ENCODE measurements at regions not wholly inside any gene's neighbourhood (a gene's known extent, or its start where the extent isn't known, plus 50 kb on each side); places are given as distances from the start of the nearest gene placed in this dataset.

- TF ChIP-seq, protein P1, sequence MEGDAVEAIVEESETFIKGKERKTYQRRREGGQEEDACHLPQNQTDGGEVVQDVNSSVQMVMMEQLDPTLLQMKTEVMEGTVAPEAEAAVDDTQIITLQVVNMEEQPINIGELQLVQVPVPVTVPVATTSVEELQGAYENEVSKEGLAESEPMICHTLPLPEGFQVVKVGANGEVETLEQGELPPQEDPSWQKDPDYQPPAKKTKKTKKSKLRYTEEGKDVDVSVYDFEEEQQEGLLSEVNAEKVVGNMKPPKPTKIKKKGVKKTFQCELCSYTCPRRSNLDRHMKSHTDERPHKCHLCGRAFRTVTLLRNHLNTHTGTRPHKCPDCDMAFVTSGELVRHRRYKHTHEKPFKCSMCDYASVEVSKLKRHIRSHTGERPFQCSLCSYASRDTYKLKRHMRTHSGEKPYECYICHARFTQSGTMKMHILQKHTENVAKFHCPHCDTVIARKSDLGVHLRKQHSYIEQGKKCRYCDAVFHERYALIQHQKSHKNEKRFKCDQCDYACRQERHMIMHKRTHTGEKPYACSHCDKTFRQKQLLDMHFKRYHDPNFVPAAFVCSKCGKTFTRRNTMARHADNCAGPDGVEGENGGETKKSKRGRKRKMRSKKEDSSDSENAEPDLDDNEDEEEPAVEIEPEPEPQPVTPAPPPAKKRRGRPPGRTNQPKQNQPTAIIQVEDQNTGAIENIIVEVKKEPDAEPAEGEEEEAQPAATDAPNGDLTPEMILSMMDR (IDR thresholded peaks at IDR 0.05; ENCODE audit: insufficient read depth, low read length, poor library complexity, severe bottlenecking): no peak
- H3K36me3 ChIP-seq (ENCODE audit: control insufficient read depth, insufficient read depth, low read length): no peaks in the 10 kb centered on the region
- H3K4me3 ChIP-seq (replicated peaks; ENCODE audit: low read depth, low read length): no peak overlapping the region
- DNase-seq (ENCODE audit: extremely low read depth, insufficient read length): no peak
- no peaks in the 10 kb centered on the region for H3K27me3 ChIP-seq (replicated peaks; ENCODE audit: control insufficient read depth, insufficient read depth, low read length)
Measured at GRCh38 chr15:60077581-60078359, 73.7 kb downstream of the FOXB1 start.

- TF ChIP-seq, protein P1 (IDR thresholded peaks at IDR 0.05; ENCODE audit: insufficient read depth, low read length, poor library complexity, severe bottlenecking): peak; percentile 40
- no peaks in the 10 kb centered on the region for H3K36me3 ChIP-seq (ENCODE audit: control insufficient read depth, insufficient read depth, low read length)
- no peaks in the 10 kb centered on the region; the same call in 1 of the 2 replicates for H3K27me3 ChIP-seq (replicated peaks; ENCODE audit: control insufficient read depth, insufficient read depth, low read length)
- peak; percentile 1 for DNase-seq (ENCODE audit: extremely low read depth, insufficient read length)
- H3K4me3 ChIP-seq (replicated peaks; ENCODE audit: low read depth, low read length): no peak overlapping the region
Measured at GRCh38 chr15:60079210-60079609, 75.1 kb downstream of the FOXB1 start.

GRCh38 chr15:60081976-60082375 lies 77.9 kb downstream of the FOXB1 start:
- DNase-seq (ENCODE audit: extremely low read depth, insufficient read length): no peak
- TF ChIP-seq, protein P1 (IDR thresholded peaks at IDR 0.05; ENCODE audit: insufficient read depth, low read length, poor library complexity, severe bottlenecking): no peak
- no peaks in the 10 kb centered on the region; the same call in 1 of the 2 replicates for H3K27me3 ChIP-seq (replicated peaks; ENCODE audit: control insufficient read depth, insufficient read depth, low read length)
- H3K36me3 ChIP-seq (ENCODE audit: control insufficient read depth, insufficient read depth, low read length): no peaks in the 10 kb centered on the region
- H3K4me3 ChIP-seq (replicated peaks; ENCODE audit: low read depth, low read length): no peak overlapping the region

DNA sequence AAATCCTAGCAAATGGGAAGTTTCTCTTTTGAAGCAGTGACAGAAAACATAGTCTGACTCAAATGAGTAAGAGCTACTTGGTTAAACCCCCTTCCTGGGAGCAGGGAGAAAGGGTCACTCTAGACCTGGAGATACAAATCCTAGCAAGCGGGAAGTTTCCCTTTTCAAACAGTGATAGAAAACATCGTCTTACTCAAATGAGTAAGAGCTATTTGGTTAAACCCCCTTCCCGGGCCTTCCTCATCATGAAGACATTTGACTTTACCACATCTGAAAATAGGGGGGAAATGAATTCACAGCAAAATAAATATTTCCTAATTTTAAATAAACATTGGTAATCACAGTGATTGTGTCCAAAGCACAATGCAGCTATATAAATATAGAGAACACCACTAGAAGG lies 79.2 kb downstream of the FOXB1 start:
- TF ChIP-seq, protein P1 (IDR thresholded peaks at IDR 0.05; ENCODE audit: insufficient read depth, low read length, poor library complexity, severe bottlenecking): no peak
- Histone ChIP-seq H3K36me3 (ENCODE audit: control insufficient read depth, insufficient read depth, low read length) (no peaks in the 10 kb centered on the region), H3K4me3 (replicated peaks; ENCODE audit: low read depth, low read length) (no peak overlapping the region), H3K27me3 (replicated peaks; ENCODE audit: control insufficient read depth, insufficient read depth, low read length) (no peaks in the 10 kb centered on the region; the same call in 1 of the 2 replicates)
- DNase-seq (ENCODE audit: extremely low read depth, insufficient read length): no peak

- H3K27me3 ChIP-seq (replicated peaks; ENCODE audit: control insufficient read depth, insufficient read depth, low read length): peaks cover 1% of the 10 kb centered on the region
- TF ChIP-seq, protein P1 (IDR thresholded peaks at IDR 0.05; ENCODE audit: insufficient read depth, low read length, poor library complexity, severe bottlenecking): no peak
- no peaks in the 10 kb centered on the region for H3K36me3 ChIP-seq (ENCODE audit: control insufficient read depth, insufficient read depth, low read length)
- H3K4me3 ChIP-seq (replicated peaks; ENCODE audit: low read depth, low read length): no peak overlapping the region
- DNase-seq (ENCODE audit: extremely low read depth, insufficient read length): no peak
Measured at GRCh38 chr15:60086681-60087429, 82.7 kb downstream of the FOXB1 start.

Data from GM06990 (cell line).